ENCODE measurements at regions not wholly inside any gene's neighbourhood (a gene's known extent, or its start where the extent isn't known, plus 50 kb on each side); places are given as distances from the start of the nearest gene placed in this dataset.

GRCh38 chr2:107248932-107249331 lies 363.0 kb upstream of the ST6GAL2 start:
- no peak for DNase-seq

DNA sequence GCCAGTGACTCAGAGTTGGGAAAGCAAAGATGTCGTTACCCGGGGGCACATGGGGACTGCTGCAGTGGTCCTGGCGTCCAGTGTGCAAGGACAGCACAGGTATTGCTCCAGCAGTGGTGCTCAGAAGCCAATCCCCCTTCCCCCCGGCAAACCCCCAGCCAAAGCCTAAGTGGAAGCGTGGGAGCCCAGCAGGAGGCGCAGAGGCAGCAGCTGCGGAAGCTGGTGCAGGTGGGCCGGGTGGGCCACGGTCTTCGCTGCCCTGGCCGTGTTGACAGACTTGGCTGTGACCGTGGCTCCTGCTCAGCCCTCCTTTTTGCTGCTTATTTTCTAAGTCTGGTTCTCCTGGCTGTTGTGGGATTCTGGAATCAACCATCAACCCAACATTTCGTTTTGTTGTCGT lies 369.8 kb upstream of the ST6GAL2 start:
- DNase-seq: no peak

GRCh38 chr2:107258531-107259407 lies 372.8 kb upstream of the ST6GAL2 start:
- DNase-seq: no peak

DNA sequence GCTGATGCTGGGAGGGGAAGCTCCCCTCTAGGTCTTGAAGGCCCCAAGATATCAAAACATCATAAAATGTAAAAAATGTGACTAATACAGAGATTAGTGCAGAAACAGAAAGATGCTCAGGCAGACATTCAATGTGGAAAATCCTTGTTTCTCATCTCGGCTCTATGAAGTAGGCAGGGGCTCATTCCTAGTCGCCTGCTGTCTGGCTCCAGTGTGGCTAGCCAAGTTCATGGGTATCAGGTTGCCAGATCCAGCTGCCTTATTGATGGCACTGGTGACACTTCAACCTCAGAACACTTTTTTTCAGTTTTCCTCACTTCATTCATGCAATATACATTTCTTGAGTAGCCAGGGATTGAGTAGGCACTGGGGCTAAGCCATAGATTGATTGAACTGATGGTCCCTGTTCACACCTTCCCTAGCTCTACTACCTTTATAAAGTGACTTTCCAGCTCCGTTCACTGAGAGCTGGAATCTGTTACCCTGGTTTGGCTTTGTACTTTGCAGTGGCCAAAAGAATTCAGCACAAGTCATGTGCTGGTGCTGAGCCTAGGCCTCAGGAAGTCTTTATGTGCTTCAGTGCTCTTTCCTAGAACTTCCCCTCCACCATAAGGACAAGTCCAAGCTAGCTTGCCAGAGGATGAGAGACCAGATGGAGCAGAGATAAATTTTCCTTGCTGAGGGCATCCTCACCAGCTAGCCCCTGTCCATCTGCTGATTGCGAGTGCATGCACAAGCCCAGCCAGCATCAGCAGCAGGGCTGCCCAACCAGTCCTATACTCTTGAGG lies 373.6 kb upstream of the ST6GAL2 start:
- DNase-seq: no peak

GRCh38 chr2:107263628-107264027 lies 377.7 kb upstream of the ST6GAL2 start:
- DNase-seq: no peak

- DNase-seq: no peak
Measured at GRCh38 chr2:107264184-107264583, 378.2 kb upstream of the ST6GAL2 start.

- no peak for DNase-seq
Measured at GRCh38 chr2:107266555-107266954, 380.6 kb upstream of the ST6GAL2 start.

DNA sequence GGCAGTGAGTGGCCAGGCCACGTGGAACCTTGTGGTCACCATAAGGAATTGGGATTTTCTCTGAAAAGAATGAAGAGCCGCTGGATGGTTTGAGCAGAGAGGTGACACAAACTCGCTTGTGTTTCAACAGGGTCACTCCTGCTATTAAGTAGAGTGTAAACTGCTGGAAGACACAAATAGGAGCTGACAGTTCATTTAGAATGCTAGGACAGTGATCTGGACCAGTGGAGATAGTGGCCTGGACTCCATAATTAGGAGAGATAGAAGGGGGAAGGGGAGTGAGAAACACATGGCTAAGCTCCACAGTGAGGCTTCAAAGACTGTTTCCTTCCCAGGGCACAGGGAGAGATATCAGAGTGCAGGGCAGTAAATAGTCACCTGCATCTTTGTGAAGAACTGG lies 381.1 kb upstream of the ST6GAL2 start:
- no peak for DNase-seq

DNA sequence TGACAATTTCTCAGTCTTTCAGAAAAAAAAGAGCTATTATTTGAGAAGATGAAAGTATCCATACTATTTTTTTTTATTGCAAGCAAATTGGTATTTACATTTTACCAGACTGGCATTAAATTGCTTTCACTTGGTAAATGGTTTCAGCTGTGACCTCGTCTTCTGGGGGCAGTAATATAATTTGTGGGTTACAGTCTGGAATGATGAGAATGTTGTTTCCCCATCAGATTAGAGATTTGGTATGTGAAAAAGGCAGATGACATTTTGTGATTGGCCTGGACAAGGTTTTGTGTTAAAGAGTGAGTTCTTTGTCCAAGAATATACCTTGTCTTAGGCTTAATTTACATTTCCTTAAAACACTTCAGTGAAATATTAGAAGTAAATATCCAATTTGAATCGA lies 390.1 kb upstream of the ST6GAL2 start:
- no peak for DNase-seq

DNA sequence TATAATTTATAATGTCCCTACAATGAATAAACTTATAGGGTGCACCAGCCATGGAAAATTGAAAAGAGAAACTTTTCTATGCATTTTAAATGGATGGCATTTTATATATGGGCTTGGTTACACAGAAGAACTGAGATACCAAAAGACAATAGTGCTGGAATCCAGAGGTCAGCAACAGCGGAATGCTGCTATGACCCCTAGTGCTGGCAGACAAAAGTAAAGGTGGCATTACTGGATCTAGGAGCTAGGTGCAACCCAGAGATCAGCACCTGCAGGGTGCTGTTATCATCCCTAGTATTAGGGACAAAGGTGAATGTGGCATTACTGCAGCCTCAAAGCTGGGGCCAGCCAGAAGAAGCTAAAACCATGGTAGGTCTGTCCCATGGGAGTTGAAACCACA lies 392.7 kb upstream of the ST6GAL2 start:
- no peak for DNase-seq

GRCh38 chr2:107281637-107282036 lies 395.7 kb upstream of the ST6GAL2 start:
- DNase-seq: no peak

GRCh38 chr2:107282135-107282534 lies 396.2 kb upstream of the ST6GAL2 start:
- DNase-seq: no peak

GRCh38 chr2:107285621-107286299 lies 399.8 kb upstream of the ST6GAL2 start:
- DNase-seq: no peak

DNA sequence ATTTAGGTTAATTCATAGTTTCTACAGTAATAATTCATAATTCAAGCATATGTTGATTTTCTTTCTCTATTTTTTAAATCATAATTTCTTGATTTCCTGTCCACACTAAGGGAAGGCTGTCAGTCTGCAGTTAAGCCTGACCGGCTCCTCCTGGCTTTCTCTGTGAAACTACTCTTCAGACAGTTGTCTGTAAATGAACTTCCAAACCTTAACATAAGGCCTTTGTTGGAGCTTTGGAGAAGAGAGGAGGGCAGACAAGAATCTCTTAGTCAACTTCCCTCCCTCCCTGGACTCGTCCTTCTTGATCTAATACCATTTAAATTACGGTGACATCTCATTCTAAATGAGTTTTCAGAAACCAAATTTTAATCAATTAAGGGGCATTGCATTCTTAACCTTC lies 404.1 kb upstream of the ST6GAL2 start:
- DNase-seq: no peak

DNA sequence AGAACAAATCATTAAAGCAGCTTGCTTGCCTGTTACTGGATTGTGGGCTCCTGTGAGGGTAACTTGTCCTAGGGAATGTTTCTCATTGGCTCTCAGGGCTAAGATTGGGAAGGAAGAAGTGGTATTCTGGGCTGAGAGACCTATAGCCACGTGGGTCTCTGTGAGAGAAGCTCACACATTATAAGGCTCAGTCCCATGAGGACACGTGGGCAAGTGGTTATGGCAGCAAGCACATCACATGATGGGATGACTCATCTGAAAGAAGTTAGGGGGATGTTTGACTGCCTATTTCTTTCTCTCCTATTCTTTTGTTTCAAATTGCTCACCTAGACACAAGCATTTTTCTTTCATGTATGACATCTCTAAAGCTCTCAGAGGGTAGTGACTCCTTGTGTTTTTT lies 418.0 kb upstream of the ST6GAL2 start:
- no peak for DNase-seq

DNA sequence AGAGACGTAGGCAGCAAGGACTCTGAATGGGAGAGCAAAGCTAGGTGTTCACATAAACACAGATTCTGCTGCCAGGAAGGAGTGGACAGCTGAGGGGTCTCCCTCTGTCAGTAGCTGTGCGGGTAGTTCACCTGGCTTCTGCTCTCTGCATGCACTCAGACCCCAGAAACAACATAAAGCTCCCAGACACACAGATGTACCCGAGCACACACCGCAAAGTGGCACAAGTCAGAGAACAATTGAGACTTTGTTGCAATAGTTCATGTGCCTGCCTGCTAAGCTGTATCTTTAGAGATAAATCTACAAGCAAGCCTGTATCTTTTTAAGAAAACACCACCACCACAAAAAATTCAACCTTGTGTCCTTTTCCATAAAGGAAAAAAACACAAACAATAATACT lies 420.0 kb upstream of the ST6GAL2 start:
- DNase-seq: no peak

DNA sequence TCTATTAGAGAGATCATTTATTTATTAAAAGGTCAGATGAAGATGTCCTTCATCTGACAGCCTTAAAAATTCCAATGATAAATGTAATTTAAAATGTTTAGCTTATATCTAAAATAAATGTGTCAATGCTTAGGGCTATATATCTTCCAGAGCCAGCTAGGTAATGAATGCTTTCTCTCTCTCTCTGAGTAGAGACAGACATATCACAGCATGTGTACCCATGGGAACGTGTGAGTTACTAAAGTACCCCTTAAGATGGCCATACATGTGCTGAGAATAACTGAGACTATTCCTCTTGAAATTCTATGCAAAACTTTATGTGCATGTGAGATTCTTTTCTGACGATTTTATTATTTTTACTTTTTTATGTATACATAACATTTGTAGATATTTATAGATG lies 420.9 kb upstream of the ST6GAL2 start:
- DNase-seq: no peak

DNA sequence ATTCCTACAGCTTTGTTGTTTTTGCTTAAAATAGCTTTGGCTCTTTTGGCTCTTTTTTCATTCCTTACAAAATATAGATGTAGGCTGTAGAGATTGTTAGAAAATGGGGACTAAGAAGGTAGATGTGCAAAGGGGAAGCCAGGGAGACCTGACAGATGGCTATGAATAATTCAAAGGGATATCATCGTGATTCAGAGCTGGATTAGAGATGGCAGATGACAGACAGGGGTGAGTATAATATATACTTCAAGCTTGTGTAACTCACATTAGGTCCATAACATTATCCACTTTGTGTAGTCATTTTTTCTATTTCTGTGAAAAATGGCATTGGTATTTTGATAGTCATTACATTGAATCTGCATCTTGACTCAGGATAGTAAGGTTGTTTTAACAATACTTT lies 422.9 kb upstream of the ST6GAL2 start:
- no peak for DNase-seq

GRCh38 chr2:107312240-107312639 lies 426.3 kb upstream of the ST6GAL2 start:
- DNase-seq: no peak

DNA sequence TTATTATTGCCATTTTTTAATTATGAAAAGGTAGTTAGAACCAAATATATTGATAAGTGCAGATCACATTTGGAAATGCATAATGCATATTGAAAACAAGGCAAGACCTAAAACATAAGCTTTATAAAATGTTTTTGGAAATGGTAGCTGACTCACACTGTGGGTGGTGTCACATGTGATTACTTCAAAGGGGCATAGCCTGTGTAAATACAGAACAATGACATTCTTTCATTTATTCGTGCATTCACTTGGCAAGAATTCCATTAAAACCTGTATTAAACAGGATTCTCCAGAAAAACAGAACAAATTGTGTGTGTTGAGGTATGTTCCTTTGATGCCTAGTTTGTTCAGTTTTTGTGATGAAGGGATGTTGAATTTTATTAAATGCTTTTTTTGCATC lies 427.3 kb upstream of the ST6GAL2 start:
- no peak for DNase-seq

DNA sequence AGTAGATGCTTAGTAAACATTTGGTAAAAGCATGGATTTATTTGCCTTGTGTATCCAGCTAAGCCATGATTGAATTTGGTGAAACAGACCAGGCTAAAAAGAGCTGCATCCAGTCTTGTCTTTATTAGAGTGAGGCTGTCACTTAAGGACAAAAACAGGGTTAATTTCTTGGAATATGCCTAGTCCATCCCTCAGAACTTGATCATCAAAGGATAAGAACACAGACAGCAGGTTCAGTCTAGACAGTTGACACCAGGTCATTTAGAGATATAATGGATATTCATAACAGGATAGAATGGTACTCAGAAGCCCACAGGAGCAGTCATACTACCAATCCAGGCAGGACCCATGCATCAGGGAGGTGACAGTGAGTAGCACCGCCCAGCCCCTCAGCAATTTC lies 434.9 kb upstream of the ST6GAL2 start:
- DNase-seq: no peak

DNA sequence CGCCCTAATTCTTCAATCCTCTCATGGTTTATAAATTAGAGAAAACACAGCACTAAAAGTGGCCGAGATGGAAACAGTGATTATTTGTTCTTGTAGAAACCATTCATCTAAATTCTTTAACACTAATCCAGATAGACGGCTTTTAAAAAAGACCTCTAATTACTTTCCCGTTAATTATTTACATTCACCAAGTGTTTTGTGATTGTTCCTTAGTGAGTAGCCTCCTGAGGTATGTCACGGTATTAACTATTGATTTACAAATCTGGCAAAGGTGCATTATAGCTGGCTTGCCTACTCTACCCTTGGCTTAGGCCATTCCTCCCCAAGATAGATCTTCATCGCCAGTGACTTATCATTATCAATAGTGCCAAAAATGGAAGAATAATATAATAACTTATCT lies 436.4 kb upstream of the ST6GAL2 start:
- DNase-seq: no peak

DNA sequence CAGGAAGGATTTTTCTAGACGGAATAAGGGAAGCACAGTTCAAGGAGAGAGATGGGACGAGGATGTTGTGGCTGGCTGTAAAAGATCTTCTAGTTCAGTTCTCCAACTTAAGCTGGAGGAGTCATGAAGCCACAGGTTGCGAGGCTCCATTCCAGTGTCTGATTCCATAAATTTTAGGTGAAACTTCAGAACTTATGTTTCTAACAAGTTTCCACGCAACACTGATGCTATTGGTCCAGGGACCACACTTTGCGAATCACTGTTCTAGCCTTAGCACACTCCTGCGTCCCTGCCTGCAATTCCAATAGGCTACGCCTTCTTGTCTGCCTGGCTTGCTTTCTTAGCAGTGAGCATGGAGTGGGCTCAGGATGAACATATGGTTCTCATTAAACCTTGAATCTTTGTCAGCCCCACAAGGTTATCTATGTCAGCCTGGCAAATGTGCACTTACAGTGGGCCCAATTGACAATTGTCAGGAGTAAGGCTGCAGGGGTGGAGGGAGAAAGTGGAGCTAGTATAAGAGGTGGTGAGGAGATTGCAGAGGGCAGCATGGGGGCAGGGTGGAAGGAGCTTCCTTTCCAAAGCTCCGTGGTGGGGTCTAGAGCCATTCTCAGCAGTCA lies 438.1 kb upstream of the ST6GAL2 start:
- no peak for DNase-seq

All from COR-L47 (cell line).